Kidney epithelial cell (primary cell): ENCODE measurements at regions not wholly inside any gene's neighbourhood (a gene's known extent, or its start where the extent isn't known, plus 50 kb on each side); places are given as distances from the start of the nearest gene placed in this dataset.
"Not testable (repeated sequence)": the region's sequence is repeated elsewhere in the genome, so short reads cannot be mapped to it uniquely, and the experiment has no call there.

Experiments used
- DNase-seq: peaks from one replicate; pipeline ENCODE4 v3.0.0-alpha.2; 2010; ENCODE audit warnings: low read depth
- H3K27me3 ChIP-seq: 2 replicates; pipeline ENCODE4 v1.6.0; 2011; ENCODE audit warnings: low read length; ENCODE audit not compliant: control insufficient read depth, insufficient read depth
- H3K36me3 ChIP-seq: 2 replicates; pipeline ENCODE4 v1.5.1; 2011; ENCODE audit warnings: low read length; ENCODE audit not compliant: control insufficient read depth, insufficient read depth
- H3K4me3 ChIP-seq: 2 replicates; pipeline ENCODE4 v1.5.1; 2011; ENCODE audit warnings: low read depth, mild to moderate bottlenecking, control low read depth, low read length
- TF ChIP-seq, protein P1 (sequence below): IDR thresholded peaks from 2 replicates; pipeline ENCODE4 v1.5.1; 2011; ENCODE audit warnings: mild to moderate bottlenecking, moderate library complexity, low read length, control low read depth, inconsistent platforms; ENCODE audit not compliant: insufficient read depth, poor library complexity, severe bottlenecking

DNA sequence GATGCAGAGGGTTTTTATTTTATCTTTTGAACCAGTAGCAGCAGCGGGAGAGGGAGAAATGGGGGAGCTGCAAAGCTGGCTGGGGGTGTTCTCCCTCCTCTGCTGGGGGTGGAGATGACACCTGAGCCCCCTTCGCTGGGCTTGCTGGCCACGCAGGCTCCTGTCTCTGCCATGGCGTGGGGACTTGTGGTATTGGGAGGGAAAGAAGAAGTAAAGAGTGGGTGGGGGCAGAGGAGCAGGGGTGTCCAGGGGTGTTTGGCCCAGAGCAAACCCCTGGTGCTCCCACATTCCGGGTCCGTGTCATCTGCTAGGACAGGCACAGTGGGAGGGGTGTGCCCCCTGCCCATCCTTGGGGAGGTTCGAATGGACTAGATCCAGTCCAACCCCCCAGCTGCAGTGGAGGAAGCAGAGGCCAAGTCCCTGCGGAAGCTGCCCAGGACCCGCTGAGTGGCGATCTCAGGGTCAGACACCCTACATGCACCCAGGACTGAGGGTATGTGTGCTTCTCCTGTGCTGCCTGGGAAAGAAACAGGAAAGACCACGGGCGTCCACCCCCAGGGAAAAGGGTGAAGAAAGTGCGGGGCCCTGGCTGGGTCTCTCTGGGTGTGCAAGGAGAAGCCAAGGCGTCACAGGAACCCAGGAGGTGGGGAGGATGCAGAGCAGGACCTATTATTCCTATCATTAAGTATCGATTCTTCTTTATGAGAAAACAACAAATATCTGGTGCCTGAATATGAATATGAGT is 163.2 kb downstream of the TRIM43 start:
- not testable (repeated sequence) for H3K4me3 ChIP-seq, H3K36me3 ChIP-seq, H3K27me3 ChIP-seq, DNase-seq

DNA sequence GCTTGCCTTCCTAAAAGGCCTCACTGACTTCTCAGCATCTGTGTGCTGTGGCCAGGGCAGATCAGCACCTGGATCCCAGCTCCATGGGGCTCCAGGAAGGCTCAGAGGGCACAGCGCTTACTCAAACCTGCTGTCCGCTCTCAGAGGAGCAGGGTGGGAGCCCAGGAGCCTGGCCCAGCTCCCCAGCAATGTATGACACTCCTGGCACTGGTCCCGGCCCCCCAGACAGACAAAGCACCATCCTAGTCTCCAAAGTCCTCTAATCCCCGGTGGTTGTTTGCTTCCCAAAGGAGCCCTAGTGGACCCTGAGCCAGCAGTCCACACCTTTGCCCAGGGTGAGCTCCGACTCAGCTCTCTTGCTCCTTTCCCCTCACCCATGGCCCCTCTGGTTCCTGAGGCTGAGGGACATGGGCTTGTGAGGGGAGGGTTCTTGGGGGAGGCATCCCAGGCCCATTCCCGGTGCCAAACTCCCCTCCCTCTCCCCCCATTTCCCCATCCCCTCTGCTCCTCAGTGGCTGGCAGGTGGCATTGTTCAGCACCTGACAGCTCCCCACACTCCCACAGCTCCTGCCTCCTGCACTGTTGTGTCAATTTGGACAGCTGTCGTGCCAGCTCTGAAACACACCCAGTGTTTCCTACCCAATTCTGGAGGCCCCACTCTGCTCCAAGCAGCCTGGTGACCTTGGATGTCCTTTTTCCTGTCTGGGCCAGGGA is 164.3 kb downstream of the TRIM43 start:
- DNase-seq, H3K4me3 ChIP-seq, H3K36me3 ChIP-seq, H3K27me3 ChIP-seq: not testable (repeated sequence)

DNA sequence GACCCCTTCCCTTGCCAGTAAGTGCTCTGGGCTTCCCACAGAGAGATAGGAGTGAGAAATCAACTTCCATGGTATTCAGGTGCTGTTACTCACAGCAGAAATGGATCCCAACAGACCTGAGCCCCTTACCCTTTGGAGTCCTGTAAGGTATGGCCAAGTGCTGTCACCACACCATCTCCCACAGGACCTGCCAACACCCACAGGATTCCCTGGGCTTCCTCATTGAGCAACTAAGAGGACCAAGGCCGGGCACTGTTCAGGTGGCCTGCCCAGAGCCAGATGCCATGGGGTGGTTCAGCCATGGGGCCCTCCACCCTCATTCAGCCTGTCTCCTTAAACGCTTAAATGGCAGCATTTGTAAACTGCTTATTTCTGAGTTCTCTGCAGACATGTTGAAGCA is 166.2 kb downstream of the TRIM43 start:
- Histone ChIP-seq H3K36me3 (no peaks in the 10 kb centered on the region), H3K4me3 (no peak overlapping the region), H3K27me3 (peaks cover 3% of the 10 kb centered on the region)
- TF ChIP-seq, protein P1, sequence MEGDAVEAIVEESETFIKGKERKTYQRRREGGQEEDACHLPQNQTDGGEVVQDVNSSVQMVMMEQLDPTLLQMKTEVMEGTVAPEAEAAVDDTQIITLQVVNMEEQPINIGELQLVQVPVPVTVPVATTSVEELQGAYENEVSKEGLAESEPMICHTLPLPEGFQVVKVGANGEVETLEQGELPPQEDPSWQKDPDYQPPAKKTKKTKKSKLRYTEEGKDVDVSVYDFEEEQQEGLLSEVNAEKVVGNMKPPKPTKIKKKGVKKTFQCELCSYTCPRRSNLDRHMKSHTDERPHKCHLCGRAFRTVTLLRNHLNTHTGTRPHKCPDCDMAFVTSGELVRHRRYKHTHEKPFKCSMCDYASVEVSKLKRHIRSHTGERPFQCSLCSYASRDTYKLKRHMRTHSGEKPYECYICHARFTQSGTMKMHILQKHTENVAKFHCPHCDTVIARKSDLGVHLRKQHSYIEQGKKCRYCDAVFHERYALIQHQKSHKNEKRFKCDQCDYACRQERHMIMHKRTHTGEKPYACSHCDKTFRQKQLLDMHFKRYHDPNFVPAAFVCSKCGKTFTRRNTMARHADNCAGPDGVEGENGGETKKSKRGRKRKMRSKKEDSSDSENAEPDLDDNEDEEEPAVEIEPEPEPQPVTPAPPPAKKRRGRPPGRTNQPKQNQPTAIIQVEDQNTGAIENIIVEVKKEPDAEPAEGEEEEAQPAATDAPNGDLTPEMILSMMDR, result no peak
- DNase-seq, result no peak

DNA sequence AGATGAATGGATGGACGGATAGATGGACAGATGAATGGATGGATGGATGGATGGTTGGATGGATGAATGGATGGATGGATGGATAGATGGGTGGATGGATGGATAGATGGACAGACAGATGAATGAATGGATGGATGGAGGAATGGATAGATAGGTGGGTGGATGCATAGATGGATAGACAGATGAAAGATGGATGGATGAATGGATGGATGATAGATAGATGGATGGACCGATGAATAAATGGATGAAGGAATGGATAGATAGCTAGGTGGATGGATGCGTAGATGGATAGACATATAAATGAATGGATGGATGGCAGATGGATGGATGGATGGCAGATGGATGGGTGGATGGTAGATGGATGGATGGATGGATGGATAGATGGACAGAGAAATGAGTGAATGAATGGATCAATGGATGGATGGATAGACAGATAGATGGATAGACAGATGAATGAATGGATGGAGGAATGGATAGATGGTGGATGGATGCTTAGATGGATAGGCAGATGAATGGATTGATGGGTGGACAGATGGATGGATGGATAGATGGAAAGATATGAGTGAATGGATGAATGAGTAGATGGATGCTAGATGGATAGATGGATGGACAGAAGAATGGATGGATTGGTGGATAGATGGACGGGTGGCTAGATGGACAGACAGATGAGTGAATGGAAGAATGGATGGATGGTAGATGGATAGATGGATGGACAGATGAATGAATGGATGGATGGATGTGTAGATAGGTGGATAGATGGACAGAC is 167.9 kb downstream of the TRIM43 start:
- no peak overlapping the region for H3K4me3 ChIP-seq
- no peaks in the 10 kb centered on the region for H3K36me3 ChIP-seq
- TF ChIP-seq, protein P1, result no peak
- DNase-seq, result no peak
- H3K27me3 ChIP-seq, result peaks cover 3% of the 10 kb centered on the region

DNA sequence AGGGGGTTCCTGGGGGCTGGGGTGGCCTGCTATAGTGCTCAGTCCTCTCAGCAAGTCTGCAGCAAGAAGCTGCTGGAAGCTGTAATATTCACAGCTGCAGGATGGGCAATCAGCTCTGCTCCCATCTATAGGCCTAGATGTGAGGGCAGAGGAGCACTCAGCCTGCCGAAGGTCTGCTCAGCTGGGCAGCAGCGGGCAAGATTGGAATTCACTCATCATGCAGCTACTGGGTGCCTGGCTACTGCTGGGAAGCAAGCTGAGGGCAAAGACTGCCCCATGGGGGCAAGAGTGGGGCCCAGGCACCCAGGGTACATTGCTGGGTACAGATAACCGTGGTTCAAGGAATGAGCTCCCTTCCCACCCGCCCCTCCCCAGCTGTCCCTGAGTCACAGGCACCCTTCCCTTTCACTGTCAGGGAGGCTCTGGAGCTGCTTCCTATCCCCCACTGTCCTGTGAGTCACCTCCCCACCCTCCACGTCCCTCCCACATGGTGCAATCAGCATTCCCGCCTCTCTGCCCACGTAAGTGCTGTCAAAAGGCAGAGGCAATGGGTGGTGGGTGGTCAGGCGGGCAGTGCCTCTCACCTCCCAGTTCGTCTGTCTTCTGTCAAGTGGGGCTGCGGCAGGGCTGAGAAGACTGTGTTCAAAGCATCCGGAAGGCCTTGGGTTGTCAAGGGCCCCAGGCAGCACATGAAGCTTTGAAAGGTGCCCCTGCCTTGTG is 169.2 kb downstream of the TRIM43 start:
- Histone ChIP-seq H3K36me3 (no peaks in the 10 kb centered on the region), H3K27me3 (peaks cover 3% of the 10 kb centered on the region), H3K4me3 (no peak overlapping the region)
- TF ChIP-seq, protein P1, result no peak
- peak; percentile 50 for DNase-seq

DNA sequence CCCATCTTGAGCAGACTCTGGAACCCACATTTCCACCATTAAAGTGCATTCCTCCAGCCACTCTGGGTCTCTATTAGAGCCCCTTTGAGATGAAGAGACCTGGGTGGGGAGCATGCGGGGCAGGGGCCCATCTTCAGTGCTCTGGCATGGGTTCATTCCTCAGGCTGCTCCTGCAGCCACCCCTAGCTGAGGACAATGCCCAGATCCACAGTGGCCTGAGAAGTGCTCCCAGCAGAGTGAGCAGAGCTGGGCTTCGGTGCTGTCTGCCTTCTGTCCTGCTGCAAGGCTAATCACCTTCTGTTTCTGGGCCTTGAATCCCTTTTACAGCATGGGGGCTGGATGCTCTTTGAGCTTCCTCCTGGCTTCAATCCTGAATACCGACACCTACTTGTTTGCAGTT is 169.8 kb downstream of the TRIM43 start:
- TF ChIP-seq, protein P1, result no peak
- DNase-seq, result no peak
- Histone ChIP-seq H3K27me3 (no peaks in the 10 kb centered on the region), H3K4me3 (no peak overlapping the region), H3K36me3 (no peaks in the 10 kb centered on the region)

DNA sequence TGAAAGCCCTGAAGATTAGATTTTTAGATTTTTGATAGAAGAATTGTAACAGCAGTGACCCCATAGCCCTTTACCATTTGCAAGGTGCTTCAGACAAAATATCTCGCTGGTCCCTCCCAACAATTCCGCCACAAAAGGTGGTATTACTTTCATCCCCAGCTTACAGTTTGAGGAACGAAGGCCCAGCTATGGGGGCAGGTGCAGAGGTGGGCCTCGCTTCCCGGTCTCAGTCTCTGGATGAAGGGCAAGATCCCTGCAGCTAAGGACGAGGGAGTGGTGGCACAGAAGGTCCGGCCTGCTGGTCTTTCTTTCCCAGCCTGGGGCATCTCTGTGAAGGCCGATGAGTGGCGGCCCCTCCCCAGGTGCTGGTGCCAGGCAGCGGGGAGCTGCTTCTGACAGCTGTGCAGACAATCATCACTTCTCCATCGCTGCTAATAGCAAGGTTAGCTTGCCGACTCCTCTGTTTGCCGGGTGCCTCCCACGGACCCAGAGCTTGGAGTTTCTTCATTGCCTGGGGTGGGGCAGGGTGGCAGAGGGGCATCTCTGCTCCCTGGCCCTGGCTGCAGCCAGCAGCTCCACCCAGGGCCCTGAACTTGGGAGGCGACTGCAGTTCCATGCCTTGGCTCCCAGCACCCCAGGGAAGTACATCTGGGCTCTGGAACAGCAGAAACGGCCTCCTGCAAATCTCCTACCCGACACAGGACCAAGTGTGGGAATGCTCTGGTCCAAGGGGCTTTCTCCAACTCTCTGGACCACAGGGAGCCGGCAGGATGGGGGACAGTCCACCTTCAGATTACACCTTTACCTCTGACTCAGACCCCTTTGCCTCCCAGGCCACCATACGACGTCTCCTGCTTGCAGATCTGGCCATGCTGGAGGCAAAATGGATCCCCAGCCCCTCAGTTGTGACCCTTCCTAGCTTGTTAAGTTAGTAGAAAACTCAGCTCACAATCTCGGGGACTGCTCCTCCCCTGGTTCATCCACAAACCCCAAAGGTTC is 170.5 kb downstream of the TRIM43 start:
- H3K27me3 ChIP-seq, DNase-seq, H3K4me3 ChIP-seq, H3K36me3 ChIP-seq: not testable (repeated sequence)

DNA sequence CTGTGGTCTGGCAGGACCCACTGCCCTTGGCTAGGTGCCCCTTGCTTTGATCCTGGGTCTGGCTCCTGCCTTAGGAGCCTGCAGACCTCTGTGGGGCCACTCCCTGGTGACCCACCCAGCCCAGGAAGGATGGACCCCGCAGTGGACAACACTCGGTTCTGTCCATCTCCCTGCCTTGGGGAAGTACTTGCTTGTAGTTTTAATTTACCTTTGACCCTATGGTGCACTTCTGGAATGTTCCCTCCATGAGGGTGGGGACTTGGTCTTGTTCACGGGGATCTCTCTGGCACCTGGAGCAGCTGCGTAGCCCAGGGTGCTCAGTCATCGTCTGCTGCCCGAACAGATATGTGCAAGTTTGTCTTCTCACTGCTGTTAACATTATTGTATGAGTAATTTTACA is 171.3 kb downstream of the TRIM43 start:
- H3K4me3 ChIP-seq, H3K27me3 ChIP-seq, H3K36me3 ChIP-seq, DNase-seq: not testable (repeated sequence)

DNA sequence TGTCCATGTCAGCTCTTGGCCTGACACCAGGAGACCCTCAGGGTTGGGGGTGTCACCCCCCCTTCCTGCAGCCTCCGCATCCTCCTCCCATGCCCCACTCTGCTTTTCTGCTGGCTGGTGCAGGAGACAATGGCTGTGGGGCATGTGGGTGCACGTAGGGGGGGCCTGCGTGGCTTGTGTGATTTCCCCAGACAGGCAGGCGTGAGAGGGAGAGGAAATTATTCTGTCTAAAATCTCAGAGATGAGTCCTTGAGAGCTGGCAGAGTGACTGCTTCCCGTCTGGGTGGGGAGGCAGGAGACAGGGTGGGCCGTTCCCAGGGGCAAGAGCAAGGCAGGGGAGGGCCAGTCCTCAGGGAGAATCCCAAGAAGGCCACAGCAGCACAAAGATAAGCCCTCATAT is 173.2 kb downstream of the TRIM43 start:
- not testable (repeated sequence) for H3K4me3 ChIP-seq, H3K27me3 ChIP-seq, H3K36me3 ChIP-seq, DNase-seq
